ENCODE measurements at regions not wholly inside any gene's neighbourhood (a gene's known extent, or its start where the extent isn't known, plus 50 kb on each side); places are given as distances from the start of the nearest gene placed in this dataset.

- Histone ChIP-seq H3K4me3 (no peak overlapping the region), H3K9ac (ENCODE audit: insufficient read depth in 1 of 2, low read length in 2 of 2) (no peak overlapping the region), H3K36me3 (ENCODE audit: control insufficient read depth in 4 of 4, insufficient read depth in 4 of 4, low read length in 4 of 4) (no peaks in the 10 kb centered on the region), H3K27me3 (ENCODE audit: control insufficient read depth in 3 of 3, insufficient read depth in 3 of 3, low read length in 2 of 3) (no peaks in the 10 kb centered on the region), H3K9me3 (ENCODE audit: control insufficient read depth in 4 of 4, insufficient read depth in 3 of 4, low read length in 3 of 4) (peaks cover 0 to 2% (median 0%) of the 10 kb centered on the region in 4 donors), H3K27ac (ENCODE audit: low read depth in 1 of 2, low read length in 1 of 2) (no peak overlapping the region), H3K4me1 (ENCODE audit: control insufficient read depth in 5 of 5, insufficient read depth in 5 of 5, low read length in 5 of 5) (no peaks in the 10 kb centered on the region)
- WGBS, 2 donors: 90 to 93% methylated on average over 3 of the region's 3 CpGs
- TF ChIP-seq CTCF (IDR thresholded peaks at IDR 0.05; ENCODE audit: control extremely low read depth, extremely low read depth): no peak
- no peak for DNase-seq
- no peak for ATAC-seq (ENCODE audit: insufficient read depth, low FRiP score)
These were observed 1193.0 kb downstream of the AACS start for GRCh38 chr12:126258190-126258589.

GRCh38 chr12:126262829-126263228 lies 1197.6 kb downstream of the AACS start:
- WGBS, 2 donors: 92 to 99% methylated on average over 5 of the region's 5 CpGs
- H3K4me1 ChIP-seq (ENCODE audit: control insufficient read depth in 5 of 5, insufficient read depth in 5 of 5, low read length in 5 of 5): no peaks in the 10 kb centered on the region
- no peaks in the 10 kb centered on the region for H3K36me3 ChIP-seq (ENCODE audit: control insufficient read depth in 4 of 4, insufficient read depth in 4 of 4, low read length in 4 of 4)
- H3K27ac ChIP-seq (ENCODE audit: low read depth in 1 of 2, low read length in 1 of 2): no peak overlapping the region
- no peak for ATAC-seq (ENCODE audit: insufficient read depth, low FRiP score)
- H3K9me3 ChIP-seq (ENCODE audit: control insufficient read depth in 4 of 4, insufficient read depth in 3 of 4, low read length in 3 of 4): peaks cover 0 to 6% (median 0%) of the 10 kb centered on the region in 4 donors
- H3K4me3 ChIP-seq: no peak overlapping the region
- H3K27me3 ChIP-seq (ENCODE audit: control insufficient read depth in 3 of 3, insufficient read depth in 3 of 3, low read length in 2 of 3): no peaks in the 10 kb centered on the region
- no peak overlapping the region for H3K9ac ChIP-seq (ENCODE audit: insufficient read depth in 1 of 2, low read length in 2 of 2)
- no peak for DNase-seq
- TF ChIP-seq CTCF (IDR thresholded peaks at IDR 0.05; ENCODE audit: control extremely low read depth, extremely low read depth): no peak

GRCh38 chr12:126268222-126268621 lies 1203.0 kb downstream of the AACS start:
- Histone ChIP-seq H3K36me3 (ENCODE audit: control insufficient read depth in 4 of 4, insufficient read depth in 4 of 4, low read length in 4 of 4) (no peaks in the 10 kb centered on the region), H3K27ac (ENCODE audit: low read depth in 1 of 2, low read length in 1 of 2) (no peak overlapping the region), H3K9ac (ENCODE audit: insufficient read depth in 1 of 2, low read length in 2 of 2) (no peak overlapping the region), H3K4me3 (no peak overlapping the region), H3K27me3 (ENCODE audit: control insufficient read depth in 3 of 3, insufficient read depth in 3 of 3, low read length in 2 of 3) (no peaks in the 10 kb centered on the region), H3K9me3 (ENCODE audit: control insufficient read depth in 4 of 4, insufficient read depth in 3 of 4, low read length in 3 of 4) (peaks cover 0 to 6% (median 0%) of the 10 kb centered on the region in 4 donors), H3K4me1 (ENCODE audit: control insufficient read depth in 5 of 5, insufficient read depth in 5 of 5, low read length in 5 of 5) (no peaks in the 10 kb centered on the region)
- no peak for TF ChIP-seq CTCF (IDR thresholded peaks at IDR 0.05; ENCODE audit: control extremely low read depth, extremely low read depth)
- ATAC-seq (ENCODE audit: insufficient read depth, low FRiP score) (no peak), DNase-seq (no peak)
- 89 to 90% methylated on average over 4 of the region's 4 CpGs for WGBS, 2 donors

GRCh38 chr12:126271159-126271558 lies 1205.9 kb downstream of the AACS start:
- no peak for ATAC-seq (ENCODE audit: insufficient read depth, low FRiP score)
- H3K4me1 ChIP-seq (ENCODE audit: control insufficient read depth in 5 of 5, insufficient read depth in 5 of 5, low read length in 5 of 5): no peaks in the 10 kb centered on the region
- H3K36me3 ChIP-seq (ENCODE audit: control insufficient read depth in 4 of 4, insufficient read depth in 4 of 4, low read length in 4 of 4): no peaks in the 10 kb centered on the region
- H3K27me3 ChIP-seq (ENCODE audit: control insufficient read depth in 3 of 3, insufficient read depth in 3 of 3, low read length in 2 of 3): no peaks in the 10 kb centered on the region
- WGBS, 2 donors: 73 to 74% methylated on average over 3 of the region's 3 CpGs
- no peak for TF ChIP-seq CTCF (IDR thresholded peaks at IDR 0.05; ENCODE audit: control extremely low read depth, extremely low read depth)
- no peak overlapping the region for H3K27ac ChIP-seq (ENCODE audit: low read depth in 1 of 2, low read length in 1 of 2)
- peaks cover 0 to 2% (median 0%) of the 10 kb centered on the region in 4 donors for H3K9me3 ChIP-seq (ENCODE audit: control insufficient read depth in 4 of 4, insufficient read depth in 3 of 4, low read length in 3 of 4)
- H3K4me3 ChIP-seq: no peak overlapping the region
- H3K9ac ChIP-seq (ENCODE audit: insufficient read depth in 1 of 2, low read length in 2 of 2): no peak overlapping the region
- no peak for DNase-seq
